Suprapubic skin (tissue), 4 donors: ENCODE measurements at regions not wholly inside any gene's neighbourhood (a gene's known extent, or its start where the extent isn't known, plus 50 kb on each side); places are given as distances from the start of the nearest gene placed in this dataset.

ENCODE experiments used
- DNase-seq, 2 donors: peaks; one replicate each; pipeline ENCODE4 v3.0.0-alpha.2; 2019; ENCODE audit warnings: low spot score in 2 of 2
- H3K27ac ChIP-seq: fragments of 200-600 bp; sonication (generic); one replicate; pipeline ENCODE4 v1.5.1; 2019
- H3K27me3 ChIP-seq: fragments of 200-600 bp; sonication (generic); one replicate; pipeline ENCODE4 v1.5.1; 2019
- H3K36me3 ChIP-seq: fragments of 200-600 bp; sonication (generic); one replicate; pipeline ENCODE4 v1.5.1; 2019
- H3K4me1 ChIP-seq: fragments of 200-600 bp; sonication (generic); one replicate; pipeline ENCODE4 v1.5.1; 2019
- H3K4me3 ChIP-seq: fragments of 200-600 bp; sonication (generic); one replicate; pipeline ENCODE4 v1.5.1; 2019; ENCODE audit warnings: mild to moderate bottlenecking
- H3K9me3 ChIP-seq: fragments of 200-600 bp; sonication (generic); one replicate; pipeline ENCODE4 v1.5.1; 2019
- EP300 ChIP-seq: sonication (generic); formaldehyde crosslinking; IDR thresholded peaks from one replicate; pipeline ENCODE4 v1.6.1; 2017; ENCODE audit warnings: antibody characterized with exemption
- POLR2A ChIP-seq, 2 donors: fragments of 450-650 bp; IDR thresholded peaks; one replicate each; pipeline ENCODE4 v1.6.1; 2017; ENCODE audit warnings: antibody characterized with exemption in 2 of 2, mild to moderate bottlenecking in 2 of 2, moderate library complexity in 2 of 2
- POLR2AphosphoS5 ChIP-seq, 3 donors: sonication (generic); formaldehyde crosslinking; IDR thresholded peaks; one replicate each; pipeline ENCODE4 v1.6.1; 2017; ENCODE audit warnings: antibody characterized with exemption in 3 of 3
- WGBS: methylation state at CpG from one replicate; pipeline ENCODE4 v1.1.5; 2018; 5-methylcytosine and 5-hydroxymethylcytosine counted together
- TF ChIP-seq, protein P1 (sequence below), 2 donors: fragments of 200-600 bp in 1 of 2; fragments of 450-650 bp in 1 of 2; sonication (generic) in 1 of 2; IDR thresholded peaks; one replicate each; pipeline ENCODE4 v1.5.1; 2016 to 2019; ENCODE audit warnings: antibody characterized with exemption in 2 of 2, mild to moderate bottlenecking in 1 of 2, moderate library complexity in 1 of 2

DNA sequence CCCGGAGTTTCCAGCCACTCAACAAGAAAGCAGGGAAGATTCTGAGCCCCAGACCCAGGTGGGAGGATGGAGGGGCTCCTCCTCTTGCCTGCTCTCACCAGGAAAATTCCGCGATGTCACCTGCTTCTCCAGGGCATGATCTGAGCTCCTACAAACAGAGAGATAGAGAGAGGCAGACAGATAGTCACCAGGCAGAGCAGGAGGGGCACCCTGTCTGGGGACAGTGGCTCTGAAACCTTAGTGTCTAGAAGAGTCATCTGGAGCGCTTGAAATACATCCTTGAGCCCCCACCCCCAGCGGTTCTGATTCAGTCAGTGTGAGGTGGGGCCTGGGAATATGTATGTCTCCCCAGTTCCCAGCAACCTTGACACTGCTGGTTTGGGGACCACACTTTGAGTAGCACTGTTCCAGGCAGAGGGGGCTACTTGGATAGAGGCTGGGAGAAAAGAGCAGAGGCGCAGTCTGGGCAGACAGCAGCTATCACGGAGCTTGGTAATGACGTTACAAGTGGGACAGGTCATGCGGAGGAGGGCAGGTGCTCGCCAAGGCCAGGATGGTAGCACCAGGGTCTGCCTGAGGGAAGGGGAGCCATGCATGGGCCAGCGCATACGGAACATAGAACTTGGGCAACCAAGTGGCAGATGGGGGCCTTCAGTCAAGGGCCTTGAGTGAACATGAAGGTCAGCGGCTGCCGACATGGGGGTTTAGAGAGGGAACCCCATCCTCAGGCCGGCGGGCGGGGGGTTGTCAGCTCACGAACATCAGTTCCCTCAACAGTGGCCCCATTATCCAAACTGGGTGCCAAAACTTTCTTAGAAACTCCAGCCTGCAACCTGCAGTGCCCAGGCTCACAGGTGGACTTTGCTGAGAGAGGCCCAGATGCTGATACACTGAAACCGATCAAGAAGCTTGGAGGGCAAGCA lies 60.9 kb upstream of the MYEOV start:
- Histone ChIP-seq H3K4me1 (no peaks in the 10 kb centered on the region), H3K4me3 (no peak overlapping the region), H3K27me3 (no peaks in the 10 kb centered on the region), H3K27ac (no peak overlapping the region), H3K36me3 (no peaks in the 10 kb centered on the region), H3K9me3 (no peaks in the 10 kb centered on the region)
- WGBS = 95% methylated on average over 13 of the region's 19 CpGs
- DNase-seq = peak; percentile 44 to 73
- TF ChIP-seq POLR2AphosphoS5 (IDR thresholded peaks at IDR 0.05) (no peak), EP300 (no peak), POLR2A (IDR thresholded peaks at IDR 0.05) (no peak)
- TF ChIP-seq, protein P1, sequence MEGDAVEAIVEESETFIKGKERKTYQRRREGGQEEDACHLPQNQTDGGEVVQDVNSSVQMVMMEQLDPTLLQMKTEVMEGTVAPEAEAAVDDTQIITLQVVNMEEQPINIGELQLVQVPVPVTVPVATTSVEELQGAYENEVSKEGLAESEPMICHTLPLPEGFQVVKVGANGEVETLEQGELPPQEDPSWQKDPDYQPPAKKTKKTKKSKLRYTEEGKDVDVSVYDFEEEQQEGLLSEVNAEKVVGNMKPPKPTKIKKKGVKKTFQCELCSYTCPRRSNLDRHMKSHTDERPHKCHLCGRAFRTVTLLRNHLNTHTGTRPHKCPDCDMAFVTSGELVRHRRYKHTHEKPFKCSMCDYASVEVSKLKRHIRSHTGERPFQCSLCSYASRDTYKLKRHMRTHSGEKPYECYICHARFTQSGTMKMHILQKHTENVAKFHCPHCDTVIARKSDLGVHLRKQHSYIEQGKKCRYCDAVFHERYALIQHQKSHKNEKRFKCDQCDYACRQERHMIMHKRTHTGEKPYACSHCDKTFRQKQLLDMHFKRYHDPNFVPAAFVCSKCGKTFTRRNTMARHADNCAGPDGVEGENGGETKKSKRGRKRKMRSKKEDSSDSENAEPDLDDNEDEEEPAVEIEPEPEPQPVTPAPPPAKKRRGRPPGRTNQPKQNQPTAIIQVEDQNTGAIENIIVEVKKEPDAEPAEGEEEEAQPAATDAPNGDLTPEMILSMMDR (IDR thresholded peaks at IDR 0.05) = no peak

DNA sequence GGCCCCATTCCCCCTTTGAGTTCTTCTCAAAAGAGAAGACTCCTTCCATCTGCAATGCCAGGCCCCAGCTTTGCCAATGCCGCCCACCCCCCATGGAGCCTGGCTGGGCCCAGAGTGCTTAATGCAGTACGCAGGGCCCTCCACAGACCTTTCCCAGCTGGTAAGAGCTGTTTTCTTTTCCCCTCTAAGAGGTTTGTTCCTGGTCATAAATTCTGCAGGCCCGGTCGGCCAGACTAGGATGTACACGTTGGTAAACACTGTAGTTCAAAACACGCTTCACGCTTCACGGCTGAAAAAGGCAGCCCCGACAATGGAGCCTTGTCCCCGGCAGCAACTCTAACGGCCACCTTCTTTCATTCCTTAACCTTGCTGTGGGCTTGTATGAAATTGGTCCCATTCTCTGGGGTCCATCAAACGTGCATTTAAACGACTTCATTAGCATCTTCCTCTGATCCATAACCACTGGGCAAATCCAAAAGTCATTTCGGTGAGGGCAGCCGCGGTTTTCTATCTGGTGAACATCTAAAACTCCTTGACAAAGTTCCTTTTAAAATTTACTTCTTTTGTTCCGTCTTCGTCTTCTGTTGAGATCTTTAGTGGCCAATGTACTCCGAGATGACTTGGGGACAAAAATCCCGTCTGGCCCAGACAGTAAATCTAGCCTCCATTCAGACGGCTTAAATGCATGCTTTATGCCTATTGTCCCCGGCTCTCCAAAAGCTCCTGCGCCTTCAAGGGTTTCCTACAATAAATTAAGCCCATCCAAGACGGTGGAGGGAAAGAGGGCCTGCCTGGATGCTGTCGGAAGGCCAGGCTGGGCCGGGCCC lies 60.0 kb upstream of the MYEOV start:
- Histone ChIP-seq H3K4me3 (no peak overlapping the region), H3K4me1 (no peaks in the 10 kb centered on the region), H3K27ac (no peak overlapping the region), H3K9me3 (no peaks in the 10 kb centered on the region), H3K27me3 (no peaks in the 10 kb centered on the region), H3K36me3 (no peaks in the 10 kb centered on the region)
- 93% methylated on average over 24 of the region's 26 CpGs for WGBS
- TF ChIP-seq POLR2A (IDR thresholded peaks at IDR 0.05) (no peak), POLR2AphosphoS5 (IDR thresholded peaks at IDR 0.05) (no peak), EP300 (no peak)
- TF ChIP-seq, protein P1 (IDR thresholded peaks at IDR 0.05) = no peak
- peak; percentile 46 to 66 for DNase-seq

DNA sequence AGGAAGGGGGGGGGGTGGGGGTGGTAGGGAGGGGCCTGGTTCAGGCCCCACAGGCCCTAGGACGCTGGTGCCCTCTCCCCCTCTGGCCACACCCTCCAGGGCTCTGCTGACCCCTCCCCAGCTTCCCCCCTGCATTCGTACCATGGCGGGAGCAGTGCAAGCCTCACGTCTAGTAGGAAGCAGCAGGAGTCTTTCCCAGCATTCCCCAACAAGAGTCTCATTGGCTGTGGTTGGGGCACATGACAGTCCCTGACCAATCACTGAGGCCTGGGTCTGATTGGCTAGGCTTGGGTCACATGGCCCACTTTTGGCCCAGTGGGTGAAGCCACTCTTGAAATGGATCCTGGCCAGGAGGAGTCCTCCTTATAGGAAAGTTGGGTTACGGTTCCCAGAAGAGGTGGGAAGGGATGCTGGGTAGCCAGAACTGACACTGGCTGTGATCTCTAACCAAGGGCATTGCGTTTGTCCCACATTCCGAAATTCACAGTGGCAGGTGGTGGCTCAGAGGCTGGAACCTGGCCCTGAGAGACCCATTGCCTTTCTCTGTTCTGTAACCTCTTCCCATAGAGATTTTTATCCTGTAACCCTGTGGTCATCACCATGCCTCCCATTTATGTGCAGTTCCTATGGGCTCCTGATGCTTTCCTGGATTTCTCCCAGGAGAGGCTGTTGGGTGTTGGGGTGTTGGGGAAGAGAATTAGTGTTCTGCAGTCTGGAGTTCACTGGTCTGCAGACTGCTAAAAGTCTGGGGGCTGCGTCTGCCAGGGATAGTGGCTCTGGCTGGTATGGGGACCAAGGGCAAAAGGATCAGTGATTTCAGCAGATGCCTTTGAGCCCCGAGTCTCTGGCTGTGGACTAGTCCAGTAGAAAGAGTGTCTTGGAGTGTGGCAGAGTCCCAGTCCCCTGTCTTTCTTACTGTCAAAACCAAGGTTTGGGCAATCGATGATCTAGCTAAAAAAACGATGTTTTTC lies 58.9 kb upstream of the MYEOV start:
- no peaks in the 10 kb centered on the region for H3K9me3 ChIP-seq
- H3K27me3 ChIP-seq = no peaks in the 10 kb centered on the region
- WGBS = 88% methylated on average over 11 of the region's 11 CpGs
- no peaks in the 10 kb centered on the region for H3K4me1 ChIP-seq
- H3K27ac ChIP-seq = no peak overlapping the region
- H3K36me3 ChIP-seq = no peaks in the 10 kb centered on the region
- TF ChIP-seq EP300 = no peak
- TF ChIP-seq, protein P1 (IDR thresholded peaks at IDR 0.05) = no peak
- no peak for TF ChIP-seq POLR2AphosphoS5 (IDR thresholded peaks at IDR 0.05)
- no peak for TF ChIP-seq POLR2A (IDR thresholded peaks at IDR 0.05)
- peak in 1 of 2 donors; percentile 63 for DNase-seq
- no peak overlapping the region for H3K4me3 ChIP-seq

DNA sequence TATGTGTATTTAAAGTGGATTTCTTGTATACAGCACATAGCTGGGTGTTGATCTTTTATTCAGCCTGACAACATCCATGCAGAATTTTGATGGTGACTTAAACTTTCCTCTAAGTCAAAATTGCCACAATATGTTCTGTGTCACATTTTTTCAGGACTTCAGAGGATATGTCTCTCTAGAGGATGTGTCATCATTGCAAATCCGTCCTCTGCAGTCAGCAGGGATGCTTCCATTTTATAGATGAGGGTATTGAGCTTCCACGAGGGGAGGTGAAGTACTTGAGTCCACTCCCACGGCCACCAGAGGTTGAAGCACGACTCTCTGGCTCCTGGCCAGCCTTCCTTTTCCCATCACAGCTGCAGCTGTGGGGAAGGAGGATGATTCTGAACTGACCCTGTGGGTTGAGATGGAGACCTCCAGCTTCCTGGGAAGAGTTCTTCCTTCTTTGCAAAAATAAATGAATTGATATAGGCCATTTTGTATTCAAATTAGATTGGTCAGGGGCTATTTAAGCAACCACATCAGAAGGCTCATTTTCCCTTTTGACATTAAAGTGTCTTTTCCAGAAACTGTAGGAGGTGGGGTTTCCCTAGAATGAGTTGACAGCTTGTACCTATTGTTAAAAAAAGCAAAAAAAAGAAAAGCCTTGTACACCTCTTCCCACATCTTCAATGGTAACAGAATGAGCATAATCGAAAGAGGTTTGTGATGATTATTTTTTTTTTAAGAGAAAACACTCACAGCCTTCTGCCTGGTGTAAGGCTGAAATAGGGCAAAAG lies 55.2 kb upstream of the MYEOV start:
- H3K36me3 ChIP-seq = no peaks in the 10 kb centered on the region
- H3K9me3 ChIP-seq = no peaks in the 10 kb centered on the region
- TF ChIP-seq EP300 = no peak
- TF ChIP-seq, protein P1 (IDR thresholded peaks at IDR 0.05) = no peak
- no peak for TF ChIP-seq POLR2AphosphoS5 (IDR thresholded peaks at IDR 0.05)
- TF ChIP-seq POLR2A (IDR thresholded peaks at IDR 0.05) = no peak
- H3K4me3 ChIP-seq = no peak overlapping the region
- WGBS = 65% methylated on average over 5 of the region's 5 CpGs
- H3K4me1 ChIP-seq = no peaks in the 10 kb centered on the region
- H3K27ac ChIP-seq = no peak overlapping the region
- H3K27me3 ChIP-seq = no peaks in the 10 kb centered on the region
- no peak for DNase-seq
